Nephron progenitor cell (in vitro differentiated cells): ENCODE measurements at regions not wholly inside any gene's neighbourhood (a gene's known extent, or its start where the extent isn't known, plus 50 kb on each side); places are given as distances from the start of the nearest gene placed in this dataset.

Source experiments
- DNase-seq: peaks from one replicate; pipeline ENCODE4 v3.0.0; 2021
- H3K27ac Mint-ChIP-seq: 2 replicates; pipeline ENCODE4 v1.8.0; 2021; ENCODE audit warnings: mild to moderate bottlenecking, moderate library complexity, mixed read lengths
- H3K27me3 Mint-ChIP-seq: 2 replicates; pipeline ENCODE4 v1.8.0; 2021; ENCODE audit warnings: mild to moderate bottlenecking, low read depth, mixed read lengths; ENCODE audit not compliant: poor library complexity
- H3K36me3 Mint-ChIP-seq: 2 replicates; pipeline ENCODE4 v1.8.0; 2021; ENCODE audit warnings: low read depth, mixed read lengths
- H3K4me1 Mint-ChIP-seq: 2 replicates; pipeline ENCODE4 v1.8.0; 2021; ENCODE audit warnings: mixed read lengths
- H3K4me3 Mint-ChIP-seq: 2 replicates; pipeline ENCODE4 v1.8.0; 2021; ENCODE audit warnings: mild to moderate bottlenecking, moderate library complexity, mixed read lengths
- H3K9me3 Mint-ChIP-seq: 2 replicates; pipeline ENCODE4 v1.8.0; 2021; ENCODE audit warnings: mild to moderate bottlenecking, moderate library complexity, mixed read lengths
- CTCF ChIP-seq: fragments of 200-600 bp; sonication (generic); IDR thresholded peaks from 2 replicates; pipeline ENCODE4 v1.5.0; 2021; ENCODE audit warnings: antibody characterized with exemption

- H3K4me1 Mint-ChIP-seq: peaks cover 38% of the 10 kb centered on the region
- H3K27me3 Mint-ChIP-seq: peaks cover 6% of the 10 kb centered on the region
- no peak for DNase-seq
- no peak overlapping the region for H3K4me3 Mint-ChIP-seq
- no peak overlapping the region for H3K27ac Mint-ChIP-seq
- H3K9me3 Mint-ChIP-seq: peaks cover 11% of the 10 kb centered on the region
- TF ChIP-seq CTCF: no peak
- H3K36me3 Mint-ChIP-seq: no peaks in the 10 kb centered on the region
Measured at GRCh38 chr4:159977907-159978617, 875.2 kb downstream of the RAPGEF2 start.

- Mint-ChIP-seq H3K36me3 (no peaks in the 10 kb centered on the region), H3K4me1 (peaks cover 38% of the 10 kb centered on the region), H3K4me3 (no peak overlapping the region), H3K27ac (peak overlapping the region; percentile 36), H3K27me3 (peaks cover 6% of the 10 kb centered on the region), H3K9me3 (peaks cover 4% of the 10 kb centered on the region)
- no peak for TF ChIP-seq CTCF
- no peak for DNase-seq
Measured at GRCh38 chr4:159979351-159979750, 876.5 kb downstream of the RAPGEF2 start.

GRCh38 chr4:159979953-159980352, 877.1 kb downstream of the RAPGEF2 start:
- Mint-ChIP-seq H3K27me3 (peaks cover 6% of the 10 kb centered on the region), H3K4me1 (peaks cover 38% of the 10 kb centered on the region), H3K9me3 (peaks cover 4% of the 10 kb centered on the region), H3K27ac (no peak overlapping the region), H3K36me3 (no peaks in the 10 kb centered on the region), H3K4me3 (no peak overlapping the region)
- no peak for DNase-seq
- TF ChIP-seq CTCF: no peak

- Mint-ChIP-seq H3K27me3 (peaks cover 9% of the 10 kb centered on the region), H3K4me1 (peaks cover 38% of the 10 kb centered on the region), H3K36me3 (no peaks in the 10 kb centered on the region), H3K4me3 (no peak overlapping the region), H3K9me3 (peaks cover 3% of the 10 kb centered on the region), H3K27ac (no peak overlapping the region)
- DNase-seq: no peak
- TF ChIP-seq CTCF: no peak
Measured at GRCh38 chr4:159980826-159981468, 878.1 kb downstream of the RAPGEF2 start.

GRCh38 chr4:159981469-159981856, 878.6 kb downstream of the RAPGEF2 start:
- Mint-ChIP-seq H3K36me3 (no peaks in the 10 kb centered on the region), H3K4me3 (no peak overlapping the region), H3K27ac (no peak overlapping the region), H3K27me3 (peaks cover 9% of the 10 kb centered on the region), H3K4me1 (peaks cover 33% of the 10 kb centered on the region), H3K9me3 (no peaks in the 10 kb centered on the region)
- no peak for DNase-seq
- TF ChIP-seq CTCF: no peak

- Mint-ChIP-seq H3K27me3 (peaks cover 6% of the 10 kb centered on the region), H3K4me3 (no peak overlapping the region), H3K4me1 (peaks cover 17% of the 10 kb centered on the region), H3K27ac (no peak overlapping the region), H3K9me3 (no peaks in the 10 kb centered on the region), H3K36me3 (no peaks in the 10 kb centered on the region)
- TF ChIP-seq CTCF: no peak
- DNase-seq: no peak
Measured at GRCh38 chr4:159983082-159983481, 880.2 kb downstream of the RAPGEF2 start.
